OCI-LY3 (cell line): ENCODE measurements at regions not wholly inside any gene's neighbourhood (a gene's known extent, or its start where the extent isn't known, plus 50 kb on each side); places are given as distances from the start of the nearest gene placed in this dataset.

Experiments used
- EZH2phosphoT487 ChIP-seq: fragments of 200-600 bp; shearing (Covaris generic); IDR thresholded peaks from 2 replicates; pipeline ENCODE4 v1.6.1; 2018; ENCODE audit warnings: antibody characterized with exemption, mixed run types, low read depth
- TF ChIP-seq, protein P1 (sequence below): fragments of 200-600, 300-600 bp; sonication (generic); IDR thresholded peaks from 2 replicates; pipeline ENCODE4 v1.5.1; 2014; ENCODE audit warnings: antibody characterized with exemption, low read length, low read depth

GRCh38 chr10:108378779-108379178 lies 1214.3 kb upstream of the SORCS1 start:
- TF ChIP-seq, protein P1, sequence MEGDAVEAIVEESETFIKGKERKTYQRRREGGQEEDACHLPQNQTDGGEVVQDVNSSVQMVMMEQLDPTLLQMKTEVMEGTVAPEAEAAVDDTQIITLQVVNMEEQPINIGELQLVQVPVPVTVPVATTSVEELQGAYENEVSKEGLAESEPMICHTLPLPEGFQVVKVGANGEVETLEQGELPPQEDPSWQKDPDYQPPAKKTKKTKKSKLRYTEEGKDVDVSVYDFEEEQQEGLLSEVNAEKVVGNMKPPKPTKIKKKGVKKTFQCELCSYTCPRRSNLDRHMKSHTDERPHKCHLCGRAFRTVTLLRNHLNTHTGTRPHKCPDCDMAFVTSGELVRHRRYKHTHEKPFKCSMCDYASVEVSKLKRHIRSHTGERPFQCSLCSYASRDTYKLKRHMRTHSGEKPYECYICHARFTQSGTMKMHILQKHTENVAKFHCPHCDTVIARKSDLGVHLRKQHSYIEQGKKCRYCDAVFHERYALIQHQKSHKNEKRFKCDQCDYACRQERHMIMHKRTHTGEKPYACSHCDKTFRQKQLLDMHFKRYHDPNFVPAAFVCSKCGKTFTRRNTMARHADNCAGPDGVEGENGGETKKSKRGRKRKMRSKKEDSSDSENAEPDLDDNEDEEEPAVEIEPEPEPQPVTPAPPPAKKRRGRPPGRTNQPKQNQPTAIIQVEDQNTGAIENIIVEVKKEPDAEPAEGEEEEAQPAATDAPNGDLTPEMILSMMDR = no peak
- no peak for TF ChIP-seq EZH2phosphoT487
